Fibroblast of the conjunctiva (primary cell): ENCODE measurements at regions not wholly inside any gene's neighbourhood (a gene's known extent, or its start where the extent isn't known, plus 50 kb on each side); places are given as distances from the start of the nearest gene placed in this dataset.

Source experiments
- DNase-seq: peaks from one replicate; pipeline ENCODE4 v3.0.0-alpha.2; 2010; ENCODE audit warnings: low read depth

GRCh38 chr3:187618722-187619121 lies 51.5 kb downstream of the SST start:
- DNase-seq: no peak

GRCh38 chr3:187617213-187617612 lies 53.0 kb downstream of the SST start:
- no peak for DNase-seq

GRCh38 chr3:187616307-187616972 lies 53.8 kb downstream of the SST start:
- DNase-seq: peak; percentile 38

- no peak for DNase-seq
Observed at GRCh38 chr3:187615630-187616029, 54.6 kb downstream of the SST start.

GRCh38 chr3:187612656-187613055 lies 57.5 kb downstream of the SST start:
- no peak for DNase-seq

GRCh38 chr3:187610981-187611511 lies 59.1 kb downstream of the SST start:
- no peak for DNase-seq

GRCh38 chr3:187594272-187594671 lies 75.9 kb downstream of the SST start:
- DNase-seq: no peak

GRCh38 chr3:187593451-187593850 lies 76.7 kb downstream of the SST start:
- DNase-seq: no peak

- no peak for DNase-seq
Observed at GRCh38 chr3:187590861-187591576, 79.2 kb downstream of the SST start.

GRCh38 chr3:187587076-187587475 lies 83.1 kb downstream of the SST start:
- DNase-seq: no peak

- no peak for DNase-seq
Observed at GRCh38 chr3:187586226-187586625, 84.0 kb downstream of the SST start.

- DNase-seq: no peak
Observed at GRCh38 chr3:187572441-187572840, 97.8 kb downstream of the SST start.

GRCh38 chr3:187571701-187572100 lies 98.5 kb downstream of the SST start:
- no peak for DNase-seq

GRCh38 chr3:187570776-187571175 lies 99.4 kb downstream of the SST start:
- DNase-seq: no peak

- DNase-seq: no peak
Observed at GRCh38 chr3:187568171-187568570, 102.0 kb downstream of the SST start.

- DNase-seq: no peak
Observed at GRCh38 chr3:187567661-187568121, 102.5 kb downstream of the SST start.

- DNase-seq: no peak
Observed at GRCh38 chr3:187567021-187567420, 103.2 kb downstream of the SST start.

- no peak for DNase-seq
Observed at GRCh38 chr3:187565701-187566100, 104.5 kb downstream of the SST start.

- DNase-seq: no peak
Observed at GRCh38 chr3:187558990-187559389, 111.2 kb downstream of the SST start.

- DNase-seq: no peak
Observed at GRCh38 chr3:187551416-187551815, 118.8 kb downstream of the SST start.

- DNase-seq: no peak
Observed at GRCh38 chr3:187550446-187550845, 119.7 kb downstream of the SST start.

- no peak for DNase-seq
Observed at GRCh38 chr3:187545366-187545765, 124.8 kb downstream of the SST start.

- DNase-seq: no peak
Observed at GRCh38 chr3:187544326-187544725, 125.9 kb downstream of the SST start.
